ENCODE measurements at regions not wholly inside any gene's neighbourhood (a gene's known extent, or its start where the extent isn't known, plus 50 kb on each side); places are given as distances from the start of the nearest gene placed in this dataset.
"Not testable (repeated sequence)": the region's sequence is repeated elsewhere in the genome, so short reads cannot be mapped to it uniquely, and the experiment has no call there.

DNA sequence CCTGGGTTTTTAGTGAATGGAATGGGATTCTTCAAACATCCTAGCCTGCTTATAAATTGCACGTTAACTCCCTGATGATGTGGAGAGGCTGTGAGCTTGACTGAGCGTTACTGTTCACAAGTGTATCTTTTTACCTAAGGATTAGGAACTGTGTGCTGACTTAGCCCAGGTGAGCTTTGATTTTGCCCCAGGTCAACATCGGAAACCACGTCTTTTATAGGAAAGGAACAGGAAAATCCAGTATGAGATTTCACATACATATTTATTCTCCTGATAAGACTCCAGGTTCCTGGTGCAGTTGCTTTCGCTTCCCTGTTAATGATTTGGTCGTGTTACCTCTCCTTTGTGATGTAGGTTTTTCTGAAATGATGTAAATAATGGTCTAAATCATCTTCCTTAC, 103.2 kb upstream of the BASP1 start:
- Mint-ChIP-seq H3K4me1 (peaks cover 10 to 17% of the 10 kb centered on the region in 2 donors), H3K27me3 (peaks cover 6 to 9% of the 10 kb centered on the region in 2 donors), H3K9me3 (peaks cover 0 to 4% of the 10 kb centered on the region in 2 donors), H3K27ac (no peak overlapping the region), H3K4me3 (no peak overlapping the region), H3K36me3 (peaks cover 0 to 3% of the 10 kb centered on the region in 2 donors)
- ATAC-seq (replicated peaks) (no peak), DNase-seq (no peak)

DNA sequence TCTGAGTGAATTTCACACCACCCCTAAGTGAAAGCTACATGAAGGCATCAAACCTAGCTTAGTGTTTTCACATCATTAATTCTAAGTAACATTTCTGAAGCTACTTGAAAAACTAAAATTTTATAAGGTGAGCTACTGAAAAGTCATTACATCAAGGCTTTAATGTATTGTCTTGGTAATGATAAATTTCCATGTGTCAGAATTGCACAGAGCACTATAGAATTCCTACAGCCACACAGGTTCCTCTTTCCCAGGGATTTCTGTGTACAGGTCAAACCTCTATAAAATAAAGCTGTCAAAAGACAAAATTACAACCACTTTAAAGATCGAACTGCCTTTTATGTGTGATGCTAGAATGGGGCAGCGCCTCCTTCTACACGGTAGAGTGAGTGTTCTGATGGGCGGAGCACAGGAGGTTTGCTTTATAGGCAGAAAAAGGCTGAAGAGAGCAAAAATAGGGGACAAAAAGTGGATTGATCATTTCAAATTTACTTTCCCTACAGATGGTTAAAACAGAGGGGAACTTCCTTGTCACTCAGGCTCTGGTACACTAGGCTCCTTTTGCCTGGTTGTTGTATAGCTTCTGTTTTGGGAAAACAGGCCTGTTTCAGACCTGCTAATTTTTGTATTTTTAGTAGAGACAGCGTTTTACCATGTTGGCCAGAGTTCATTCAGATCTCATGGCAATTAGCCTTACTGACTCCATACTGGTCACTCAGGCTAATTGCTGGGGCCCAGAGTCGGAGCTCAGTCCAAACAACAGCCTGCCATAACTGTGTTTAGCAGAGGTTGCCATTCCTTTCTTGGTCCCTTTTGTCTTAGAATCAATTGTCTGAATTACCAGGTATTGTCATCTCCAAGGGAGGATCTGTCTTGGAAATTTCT, 102.5 kb upstream of the BASP1 start:
- no peak overlapping the region for H3K4me3 Mint-ChIP-seq
- peaks cover 0 to 4% of the 10 kb centered on the region in 2 donors for H3K9me3 Mint-ChIP-seq
- DNase-seq (no peak), ATAC-seq (replicated peaks) (no peak)
- H3K27me3 Mint-ChIP-seq, result peaks cover 6 to 12% of the 10 kb centered on the region in 2 donors
- no peak overlapping the region for H3K27ac Mint-ChIP-seq
- H3K36me3 Mint-ChIP-seq, result peaks cover 0 to 3% of the 10 kb centered on the region in 2 donors
- H3K4me1 Mint-ChIP-seq, result peaks cover 7 to 10% of the 10 kb centered on the region in 2 donors

DNA sequence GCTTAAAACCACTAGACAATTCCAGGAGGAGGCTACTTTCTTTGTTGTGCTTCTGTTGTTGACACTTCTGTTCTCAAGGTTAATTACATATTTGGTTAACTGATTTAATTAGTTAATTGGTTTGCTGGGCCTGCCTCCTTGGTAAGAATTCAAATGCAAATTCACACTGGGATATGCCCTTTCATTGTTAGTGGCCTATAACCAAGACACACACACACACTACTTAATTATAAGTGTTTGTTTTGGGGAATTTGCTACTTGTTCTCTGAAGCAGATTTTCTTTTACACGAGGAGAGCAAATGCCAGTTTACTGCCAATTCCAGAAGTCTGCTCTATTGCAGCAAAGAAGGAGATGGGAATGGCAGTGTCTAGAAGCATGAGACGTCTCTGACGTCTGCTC, 101.6 kb upstream of the BASP1 start:
- no peak overlapping the region for H3K4me3 Mint-ChIP-seq
- ATAC-seq (replicated peaks), result no peak
- H3K4me1 Mint-ChIP-seq, result peaks cover 7 to 9% of the 10 kb centered on the region in 2 donors
- peaks cover 0 to 4% of the 10 kb centered on the region in 2 donors for H3K9me3 Mint-ChIP-seq
- H3K27me3 Mint-ChIP-seq, result peaks cover 6 to 13% of the 10 kb centered on the region in 2 donors
- no peak for DNase-seq
- no peak overlapping the region for H3K27ac Mint-ChIP-seq
- H3K36me3 Mint-ChIP-seq, result peaks cover 0 to 3% of the 10 kb centered on the region in 2 donors

GRCh38 chr5:17118631-17119030, 98.8 kb upstream of the BASP1 start:
- Mint-ChIP-seq H3K36me3 (peaks cover 0 to 3% of the 10 kb centered on the region in 2 donors), H3K4me1 (peaks cover 7 to 9% of the 10 kb centered on the region in 2 donors)
- DNase-seq, result peak; percentile 57

DNA sequence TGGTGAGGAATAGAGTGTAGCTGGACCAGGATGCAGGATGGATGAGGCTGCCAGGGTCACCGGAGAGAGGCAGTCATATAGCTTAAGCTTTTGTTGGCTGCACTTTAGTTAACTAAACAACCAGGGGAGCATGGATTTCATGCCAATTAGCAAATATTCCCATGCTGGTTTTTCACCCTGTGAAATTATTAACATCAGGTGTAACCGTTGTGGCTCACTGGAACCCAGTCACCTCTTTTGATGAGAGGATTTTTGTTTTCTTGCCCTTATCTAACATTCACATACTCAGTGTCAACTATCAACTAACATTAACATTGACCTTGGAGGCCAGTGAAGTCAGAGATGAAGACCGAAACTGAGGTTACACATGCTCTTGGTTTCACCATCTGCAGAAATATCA, 97.2 kb upstream of the BASP1 start:
- no peak overlapping the region for H3K4me3 Mint-ChIP-seq
- H3K27me3 Mint-ChIP-seq, result peaks cover 6 to 16% of the 10 kb centered on the region in 2 donors
- peaks cover 2 to 18% of the 10 kb centered on the region in 2 donors for H3K9me3 Mint-ChIP-seq
- no peak overlapping the region for H3K27ac Mint-ChIP-seq
- DNase-seq (no peak), ATAC-seq (replicated peaks) (no peak)
- peaks cover 7 to 9% of the 10 kb centered on the region in 2 donors for H3K4me1 Mint-ChIP-seq
- H3K36me3 Mint-ChIP-seq, result peaks cover 0 to 3% of the 10 kb centered on the region in 2 donors

More at GRCh38 chr5:17118631-17119030, 98.8 kb upstream of the BASP1 start:
- peak overlapping the region; percentile 88 for H3K27ac Mint-ChIP-seq
- H3K27me3 Mint-ChIP-seq, result peaks cover 6 to 16% of the 10 kb centered on the region in 2 donors
- peak overlapping the region; percentile 46 to 66 for H3K4me3 Mint-ChIP-seq
- H3K9me3 Mint-ChIP-seq, result peaks cover 0 to 6% of the 10 kb centered on the region in 2 donors
- peak; percentile 99 to 100 for ATAC-seq (replicated peaks)

- Mint-ChIP-seq H3K27me3 (peaks cover 0 to 12% of the 10 kb centered on the region in 2 donors), H3K4me3 (no peak overlapping the region), H3K4me1 (peaks cover 7 to 9% of the 10 kb centered on the region in 2 donors), H3K36me3 (peaks cover 0 to 3% of the 10 kb centered on the region in 2 donors), H3K27ac (no peak overlapping the region), H3K9me3 (peaks cover 2 to 18% of the 10 kb centered on the region in 2 donors)
- ATAC-seq (replicated peaks), result no peak
- no peak for DNase-seq
Observed at GRCh38 chr5:17121776-17122175, 95.7 kb upstream of the BASP1 start.

GRCh38 chr5:17123010-17123409, 94.4 kb upstream of the BASP1 start:
- peaks cover 0 to 3% of the 10 kb centered on the region in 2 donors for H3K36me3 Mint-ChIP-seq
- H3K9me3 Mint-ChIP-seq, result peaks cover 2 to 18% of the 10 kb centered on the region in 2 donors
- no peak overlapping the region for H3K27ac Mint-ChIP-seq
- DNase-seq, result no peak
- peaks cover 7 to 12% of the 10 kb centered on the region in 2 donors for H3K27me3 Mint-ChIP-seq
- ATAC-seq (replicated peaks), result no peak
- H3K4me3 Mint-ChIP-seq, result no peak overlapping the region
- H3K4me1 Mint-ChIP-seq, result peaks cover 7 to 9% of the 10 kb centered on the region in 2 donors

DNA sequence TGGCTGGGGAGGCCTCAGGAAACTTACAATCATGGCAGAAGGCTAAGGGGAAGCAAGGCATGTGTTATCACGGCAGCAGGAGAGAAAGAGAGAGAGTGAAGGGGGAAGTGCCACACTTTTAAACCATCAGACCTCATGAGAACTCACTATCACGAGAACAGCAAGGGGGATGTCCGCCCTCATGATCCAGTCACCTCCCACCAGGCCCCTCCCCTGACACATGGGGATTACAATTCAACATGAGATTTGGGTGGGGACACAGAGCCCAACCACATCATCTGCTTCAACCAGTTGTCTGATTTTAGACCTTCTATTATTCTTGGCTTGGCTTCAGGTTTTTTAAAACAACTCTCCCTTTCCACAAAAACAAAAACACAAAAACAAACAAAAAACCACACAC, 93.7 kb upstream of the BASP1 start:
- DNase-seq; H3K27me3 Mint-ChIP-seq; H3K36me3 Mint-ChIP-seq; H3K4me1 Mint-ChIP-seq; ATAC-seq (replicated peaks); H3K4me3 Mint-ChIP-seq; H3K27ac Mint-ChIP-seq: not testable (repeated sequence)
- H3K9me3 Mint-ChIP-seq, result peaks cover 2 to 16% of the 10 kb centered on the region in 2 donors

DNA sequence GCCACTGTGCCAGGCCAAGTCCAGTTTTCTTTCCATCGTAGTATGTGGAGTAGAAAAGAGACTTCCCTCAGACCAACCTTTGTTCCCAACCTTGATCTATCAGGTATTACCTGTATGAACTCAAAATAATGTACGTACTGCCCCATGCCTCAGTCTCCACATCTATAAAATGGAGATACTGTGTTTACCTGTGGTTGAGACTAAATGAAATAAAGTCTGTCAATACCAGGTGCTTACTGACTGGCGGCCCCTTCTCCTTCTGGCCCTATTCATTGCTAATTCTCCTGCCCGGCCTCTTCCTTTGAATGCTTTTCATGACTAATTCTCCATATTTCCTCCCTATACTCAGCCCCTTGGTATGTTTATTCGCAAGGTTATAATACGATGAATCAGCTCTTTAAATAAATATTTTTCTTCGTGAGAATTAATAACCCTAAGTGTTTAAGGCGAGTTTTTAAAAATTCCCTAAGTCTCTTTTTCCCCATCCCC, 89.6 kb upstream of the BASP1 start:
- Mint-ChIP-seq H3K9me3 (peaks cover 2 to 14% of the 10 kb centered on the region in 2 donors), H3K4me3 (no peak overlapping the region), H3K27ac (no peak overlapping the region), H3K27me3 (peaks cover 21 to 29% of the 10 kb centered on the region in 2 donors), H3K36me3 (no peaks in the 10 kb centered on the region), H3K4me1 (peaks cover 0 to 4% of the 10 kb centered on the region in 2 donors)
- DNase-seq (no peak), ATAC-seq (replicated peaks) (no peak)

DNA sequence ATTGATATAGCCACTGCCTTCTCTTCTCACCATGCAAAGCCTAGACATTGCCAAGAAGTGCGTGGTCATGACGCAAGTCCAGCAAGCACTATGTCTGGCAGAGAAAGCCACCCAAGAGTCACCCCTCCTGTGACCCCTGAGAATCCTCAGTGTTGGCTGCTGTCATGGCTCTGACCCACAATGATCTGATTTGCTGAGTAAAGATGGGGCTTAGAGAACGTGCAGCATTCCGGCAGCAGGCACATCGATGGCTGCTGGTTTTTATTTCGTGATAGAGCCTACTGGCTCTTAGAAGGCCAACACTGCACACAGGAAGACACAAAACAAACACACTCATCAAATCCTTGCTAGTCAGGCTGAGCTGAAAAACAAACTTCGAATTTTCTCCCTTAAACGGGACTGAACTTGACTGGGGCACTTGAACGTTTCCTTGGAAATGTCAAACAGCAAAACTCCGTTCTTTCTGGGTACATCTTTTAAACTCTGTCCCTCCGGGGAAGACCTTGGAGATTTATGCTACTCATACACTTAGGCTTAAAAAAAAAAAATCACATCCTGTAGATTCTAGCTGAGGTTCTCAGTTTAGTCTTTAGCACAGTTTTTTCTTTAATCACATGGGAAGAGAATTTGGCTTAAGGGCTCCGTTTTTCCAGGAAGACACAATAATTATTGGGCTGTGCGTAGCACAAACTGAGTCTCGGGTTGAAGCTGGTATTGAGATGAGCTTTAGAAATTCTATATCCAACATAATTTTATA, 88.2 kb upstream of the BASP1 start:
- DNase-seq (no peak), ATAC-seq (replicated peaks) (no peak)
- Mint-ChIP-seq H3K27ac (no peak overlapping the region), H3K4me1 (peaks cover 0 to 4% of the 10 kb centered on the region in 2 donors), H3K4me3 (no peak overlapping the region), H3K9me3 (peaks cover under 1 to 6% of the 10 kb centered on the region in 2 donors), H3K36me3 (no peaks in the 10 kb centered on the region), H3K27me3 (peaks cover 21 to 29% of the 10 kb centered on the region in 2 donors)

DNA sequence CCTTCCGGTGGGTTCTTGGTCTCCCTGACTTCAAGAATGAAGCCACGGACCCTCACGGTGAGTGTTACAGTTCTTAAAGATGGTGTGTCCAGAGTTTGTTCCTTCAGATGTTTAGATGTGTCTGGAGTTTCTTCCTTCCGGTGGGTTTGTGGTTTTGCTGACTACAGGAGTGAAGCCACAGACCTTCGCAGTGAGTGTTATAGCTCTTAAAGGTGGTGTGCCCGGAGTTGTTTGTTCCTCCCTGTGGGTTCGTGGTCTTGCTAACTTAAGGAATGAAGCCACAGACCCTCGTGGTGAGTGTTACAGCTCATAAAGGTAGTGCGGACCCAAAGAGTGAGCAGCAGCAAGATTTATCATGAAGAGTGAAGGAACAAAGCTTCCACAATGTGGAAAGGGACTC, 87.1 kb upstream of the BASP1 start:
- not testable (repeated sequence) for ATAC-seq (replicated peaks); H3K4me1 Mint-ChIP-seq; DNase-seq; H3K27ac Mint-ChIP-seq; H3K4me3 Mint-ChIP-seq; H3K9me3 Mint-ChIP-seq; H3K36me3 Mint-ChIP-seq
- H3K27me3 Mint-ChIP-seq, result peaks cover 21 to 29% of the 10 kb centered on the region in 2 donors

DNA sequence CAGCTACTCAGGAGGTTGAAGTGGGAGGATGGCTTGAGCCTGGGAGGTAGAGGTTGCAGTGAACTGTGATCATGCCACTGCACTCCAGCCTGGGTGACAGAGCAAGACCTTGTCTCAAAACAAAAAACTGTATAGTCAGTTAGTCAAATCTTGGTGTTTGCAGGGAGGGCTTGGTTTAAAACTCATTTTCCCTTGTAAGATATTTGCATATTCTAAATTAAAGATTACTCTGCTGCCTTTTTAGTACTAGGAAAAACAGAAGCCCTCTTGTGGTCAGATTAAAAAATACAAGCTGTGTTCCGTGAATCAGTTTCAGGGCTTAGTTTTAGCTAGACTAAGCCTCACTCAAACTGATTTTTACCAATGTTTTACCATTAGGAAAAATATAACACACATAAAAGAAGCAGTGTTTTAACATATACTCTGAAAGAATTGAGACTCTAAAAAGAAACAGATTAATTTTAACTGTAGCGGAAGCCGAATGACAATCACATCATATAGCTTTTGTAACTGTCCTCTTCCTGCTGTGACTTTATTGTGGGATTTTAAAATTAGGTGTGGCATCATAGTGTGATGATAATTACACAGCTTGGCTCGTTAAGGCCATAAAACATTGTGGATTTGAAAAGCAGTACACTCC, 84.9 kb upstream of the BASP1 start:
- no peak for DNase-seq
- Mint-ChIP-seq H3K36me3 (no peaks in the 10 kb centered on the region), H3K4me1 (peaks cover 0 to 4% of the 10 kb centered on the region in 2 donors), H3K4me3 (no peak overlapping the region), H3K27me3 (peaks cover 21 to 23% of the 10 kb centered on the region in 2 donors), H3K9me3 (no peaks in the 10 kb centered on the region), H3K27ac (no peak overlapping the region)
- ATAC-seq (replicated peaks), result peak; percentile 74 to 77

GRCh38 chr5:17135050-17135449, 82.4 kb upstream of the BASP1 start:
- peaks cover 12 to 13% of the 10 kb centered on the region in 2 donors for H3K27me3 Mint-ChIP-seq
- no peak overlapping the region for H3K4me3 Mint-ChIP-seq
- H3K9me3 Mint-ChIP-seq, result no peaks in the 10 kb centered on the region
- no peaks in the 10 kb centered on the region for H3K36me3 Mint-ChIP-seq
- no peak overlapping the region for H3K27ac Mint-ChIP-seq
- H3K4me1 Mint-ChIP-seq, result peaks cover 0 to 4% of the 10 kb centered on the region in 2 donors
- no peak for DNase-seq
- no peak for ATAC-seq (replicated peaks)

- H3K4me3 Mint-ChIP-seq, result no peak overlapping the region
- no peak overlapping the region for H3K27ac Mint-ChIP-seq
- H3K4me1 Mint-ChIP-seq, result no peaks in the 10 kb centered on the region
- no peaks in the 10 kb centered on the region for H3K9me3 Mint-ChIP-seq
- H3K36me3 Mint-ChIP-seq, result no peaks in the 10 kb centered on the region
- ATAC-seq (replicated peaks) (no peak), DNase-seq (no peak)
- H3K27me3 Mint-ChIP-seq, result no peaks in the 10 kb centered on the region
Observed at GRCh38 chr5:17143335-17143734, 74.1 kb upstream of the BASP1 start.
